Activated CD4-positive, CD25-positive, alpha-beta regulatory T cell treated with anti-CD3 and anti-CD28 coated beads, Interleukin-2, amount 50 U/mL, for 24 hours (primary cell): ENCODE measurements at regions not wholly inside any gene's neighbourhood (a gene's known extent, or its start where the extent isn't known, plus 50 kb on each side); places are given as distances from the start of the nearest gene placed in this dataset.
"Not testable (repeated sequence)": the region's sequence is repeated elsewhere in the genome, so short reads cannot be mapped to it uniquely, and the experiment has no call there.

Experiments
- ATAC-seq, 2 donors: fragments of 150-1000 bp; cut with Tn5 transposase; one replicate each; pipeline ENCODE4 v1.10.0; 2021; ENCODE audit warnings: mild to moderate bottlenecking in 1 of 2, moderate library complexity in 1 of 2

DNA sequence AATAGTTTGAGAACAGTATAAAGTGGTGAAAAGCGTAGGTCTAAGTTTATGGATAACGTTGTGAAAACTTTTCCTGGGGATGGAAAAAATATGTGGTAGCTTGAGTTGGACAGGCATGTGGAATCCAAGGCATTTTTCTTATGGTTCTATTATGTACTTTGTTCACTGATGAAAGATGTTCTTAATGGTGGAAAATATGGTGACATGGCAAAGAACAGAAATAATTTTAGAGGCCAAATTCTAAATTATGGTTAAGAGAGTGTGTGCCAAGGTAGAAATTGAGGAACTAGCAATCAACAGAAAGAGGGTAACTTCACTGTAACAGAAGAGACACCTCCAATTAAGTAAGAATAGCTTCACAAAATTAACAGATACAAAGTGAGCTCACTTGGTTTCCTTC is 427.8 kb downstream of the SLC6A15 start:
- ATAC-seq: no peak

DNA sequence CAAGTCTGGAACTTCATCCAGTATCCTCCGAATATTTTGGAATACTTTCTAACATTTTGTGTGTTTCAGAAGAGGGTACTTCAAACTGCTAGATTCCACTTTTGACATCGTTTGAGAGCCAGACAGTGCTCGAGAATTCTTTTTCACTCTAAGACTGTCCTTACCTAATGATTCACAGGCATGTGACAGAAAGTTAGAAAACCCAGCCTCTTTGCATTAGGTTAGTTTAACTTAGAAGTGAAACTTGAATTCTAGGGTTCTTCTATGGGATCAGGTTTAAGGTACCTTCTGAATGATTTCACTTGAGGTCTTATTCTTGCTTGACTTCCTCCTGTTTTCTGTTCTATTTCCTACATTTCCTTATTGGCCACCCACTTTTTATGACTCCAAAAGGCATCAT is 431.8 kb downstream of the SLC6A15 start:
- no peak for ATAC-seq

- no peak for ATAC-seq
Measured at GRCh38 chr12:84470361-84470760, 442.2 kb downstream of the SLC6A15 start.

GRCh38 chr12:84464616-84465015 is 448.0 kb downstream of the SLC6A15 start:
- ATAC-seq: no peak

DNA sequence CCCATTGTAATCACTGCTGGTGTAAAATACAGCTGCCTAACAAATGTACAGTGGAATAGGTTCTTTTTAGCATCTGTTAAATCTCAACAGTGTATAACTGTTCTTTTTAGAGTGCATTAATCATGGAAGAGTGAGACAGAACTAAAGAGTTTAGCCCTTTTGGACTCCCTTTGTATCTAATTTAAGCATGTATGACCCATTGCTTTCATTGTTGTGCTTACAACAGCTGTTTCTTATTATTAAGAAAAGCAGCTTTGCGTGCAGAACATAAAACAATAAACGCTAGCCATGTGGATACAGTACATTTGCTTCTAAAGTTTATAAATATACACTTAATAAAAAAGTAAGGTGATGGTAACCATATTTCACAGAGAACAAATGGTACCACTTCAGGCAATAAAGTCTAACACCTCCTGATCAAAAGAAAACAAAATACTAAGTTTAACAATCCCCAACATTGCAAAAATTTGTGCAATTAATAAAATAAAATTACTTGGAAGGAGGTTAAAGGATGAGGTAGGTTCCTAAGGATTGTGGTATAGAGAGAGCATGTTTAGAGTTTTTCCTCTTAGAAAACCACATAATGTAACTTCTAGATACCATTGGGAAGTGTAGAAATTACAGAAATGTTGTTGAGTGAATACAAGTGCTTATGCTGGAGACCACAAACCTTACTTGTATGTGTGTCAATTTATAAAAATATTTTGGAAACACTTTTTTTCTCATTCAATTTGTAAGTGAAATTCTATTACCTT is 448.7 kb downstream of the SLC6A15 start:
- no peak for ATAC-seq

- no peak for ATAC-seq
Measured at GRCh38 chr12:84455598-84455997, 457.0 kb downstream of the SLC6A15 start.

- not testable (repeated sequence) for ATAC-seq
Measured at GRCh38 chr12:84446478-84446877, 466.1 kb downstream of the SLC6A15 start.

GRCh38 chr12:84436134-84436533 is 476.5 kb downstream of the SLC6A15 start:
- no peak for ATAC-seq

DNA sequence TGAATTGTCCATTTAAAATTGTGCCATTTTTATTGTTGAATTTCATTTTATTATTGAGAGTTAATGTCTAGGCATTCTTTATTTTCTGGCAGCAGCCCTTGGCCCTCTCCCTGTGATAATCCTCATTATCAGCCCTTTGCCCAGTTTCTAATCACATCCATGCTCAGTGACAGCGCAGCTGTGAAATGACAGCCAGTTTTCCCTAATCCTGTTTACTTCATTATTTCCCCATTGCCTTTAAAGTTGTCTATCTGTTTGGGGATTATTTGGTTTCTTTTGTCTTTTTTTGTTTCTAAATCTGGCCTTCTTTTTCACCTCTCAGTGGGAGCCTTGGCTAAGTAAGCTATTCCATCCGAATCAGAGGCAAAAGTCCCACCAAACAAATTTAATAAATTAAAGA is 476.9 kb downstream of the SLC6A15 start:
- no peak for ATAC-seq

- ATAC-seq: no peak
Measured at GRCh38 chr12:84422340-84422739, 490.3 kb downstream of the SLC6A15 start.

DNA sequence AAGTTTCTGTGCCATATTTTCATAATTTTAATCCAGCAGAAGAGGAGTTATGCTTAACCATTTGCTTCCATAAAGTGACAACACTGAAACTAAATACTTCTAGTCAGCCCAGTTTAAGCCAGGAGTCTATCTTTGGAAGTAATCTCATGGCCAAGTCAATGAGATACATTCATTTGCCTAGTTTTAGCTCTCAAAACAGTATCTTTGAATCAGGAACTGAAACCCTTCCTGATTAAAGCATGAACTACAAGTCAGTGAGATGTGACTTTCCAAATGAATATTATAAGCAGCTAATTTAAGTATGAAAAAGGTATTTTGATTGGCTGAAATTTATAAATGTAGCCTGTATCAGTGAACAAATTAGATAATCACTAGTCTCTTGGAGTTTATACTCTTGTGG is 491.5 kb downstream of the SLC6A15 start:
- no peak for ATAC-seq

GRCh38 chr12:84416626-84417025 is 496.0 kb downstream of the SLC6A15 start:
- ATAC-seq: no peak

DNA sequence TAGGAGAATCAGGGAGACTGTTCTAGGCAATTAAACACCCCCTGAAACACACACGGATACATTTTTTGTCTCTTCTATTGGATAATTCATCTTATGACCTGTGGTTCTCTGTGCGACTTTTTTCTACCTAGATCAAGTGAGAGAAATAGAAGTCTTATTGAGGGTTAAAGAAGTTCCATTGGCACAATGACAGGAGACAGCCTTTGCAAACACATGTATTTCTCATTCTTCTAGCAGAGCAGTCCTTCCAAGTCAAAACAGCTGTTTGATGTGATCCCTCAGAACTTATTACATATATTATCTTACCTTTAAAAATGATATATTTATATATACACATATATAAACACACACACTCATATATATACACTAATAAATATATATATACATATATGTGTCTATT is 496.7 kb downstream of the SLC6A15 start:
- no peak for ATAC-seq

DNA sequence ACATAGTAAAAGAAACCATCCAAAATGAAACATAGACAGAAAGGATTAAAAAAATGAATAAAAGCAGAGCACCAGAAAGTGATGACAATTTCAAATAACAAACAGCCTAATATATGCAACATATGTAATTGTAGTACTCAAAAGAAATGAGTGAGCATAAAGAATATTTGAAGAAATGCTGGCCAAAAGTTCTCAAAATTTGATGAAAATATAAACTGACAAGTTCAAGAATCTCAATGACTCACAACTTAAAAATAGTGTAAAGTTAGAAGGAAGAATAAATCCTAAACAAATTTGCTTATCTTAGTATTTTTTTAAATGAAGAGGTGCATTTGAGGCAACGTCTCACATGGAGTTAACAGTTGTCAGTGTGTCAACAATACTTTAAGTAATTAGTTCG is 498.9 kb downstream of the SLC6A15 start:
- ATAC-seq: no peak

- ATAC-seq: no peak
Measured at GRCh38 chr12:84412226-84412625, 500.4 kb downstream of the SLC6A15 start.

GRCh38 chr12:84411031-84411430 is 501.6 kb downstream of the SLC6A15 start:
- no peak for ATAC-seq

DNA sequence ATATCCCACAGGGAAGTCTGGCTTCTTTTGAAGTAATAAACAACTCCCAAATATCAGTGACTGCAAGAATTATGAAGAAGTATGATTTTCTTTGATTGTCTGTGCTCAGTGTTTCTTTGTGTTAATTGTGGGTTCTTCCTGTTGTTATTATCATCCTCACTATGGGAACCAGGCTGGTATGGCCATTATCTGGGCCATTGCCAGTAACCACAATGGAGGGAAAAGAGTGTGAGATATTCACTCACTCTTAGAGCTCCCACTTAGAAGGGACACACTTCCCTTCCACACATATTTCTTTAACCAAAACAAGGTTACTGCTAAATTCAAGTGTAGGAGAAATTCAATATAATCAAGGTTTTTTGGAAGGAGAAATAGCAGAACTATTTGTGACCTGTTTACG is 503.7 kb downstream of the SLC6A15 start:
- no peak for ATAC-seq

GRCh38 chr12:84406720-84407119 is 505.9 kb downstream of the SLC6A15 start:
- not testable (repeated sequence) for ATAC-seq

GRCh38 chr12:84397846-84398245 is 514.8 kb downstream of the SLC6A15 start:
- ATAC-seq: no peak

DNA sequence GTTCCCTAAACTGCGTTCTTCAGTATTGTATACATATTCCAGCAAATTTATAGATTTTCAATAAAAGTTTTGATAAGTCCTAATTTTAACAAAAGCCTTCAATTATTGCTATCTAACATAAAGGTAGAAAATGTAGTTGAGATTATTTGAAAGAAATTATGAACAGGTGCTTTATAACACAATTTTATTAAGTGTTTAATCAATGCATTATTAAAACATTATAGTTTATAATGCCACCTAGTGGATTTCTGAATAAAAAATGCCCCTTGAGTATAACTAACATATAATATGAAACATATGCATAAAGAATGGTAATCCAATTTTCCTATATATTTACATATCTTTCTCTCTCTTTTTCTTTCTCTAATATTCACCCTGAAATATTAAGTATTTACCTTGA is 515.3 kb downstream of the SLC6A15 start:
- ATAC-seq: no peak

DNA sequence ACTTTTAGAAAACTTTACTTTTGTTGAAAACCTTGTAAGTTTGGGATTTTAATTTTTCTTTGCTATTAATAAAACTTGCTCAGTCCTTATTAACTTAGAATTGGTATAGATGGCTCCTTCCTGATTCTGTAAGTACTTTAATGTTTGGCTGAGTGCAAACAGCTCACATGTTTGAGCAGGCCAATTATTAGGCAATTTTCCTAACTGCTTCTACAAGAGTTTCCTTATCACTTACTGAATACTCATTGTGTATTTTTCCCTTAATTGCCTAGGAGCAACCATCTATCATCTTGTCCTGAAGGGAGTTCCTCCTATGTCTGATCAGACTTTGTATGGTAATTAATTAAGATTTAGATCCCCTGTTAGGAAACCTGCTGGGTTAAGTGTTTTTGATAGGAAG is 521.4 kb downstream of the SLC6A15 start:
- ATAC-seq: not testable (repeated sequence)

DNA sequence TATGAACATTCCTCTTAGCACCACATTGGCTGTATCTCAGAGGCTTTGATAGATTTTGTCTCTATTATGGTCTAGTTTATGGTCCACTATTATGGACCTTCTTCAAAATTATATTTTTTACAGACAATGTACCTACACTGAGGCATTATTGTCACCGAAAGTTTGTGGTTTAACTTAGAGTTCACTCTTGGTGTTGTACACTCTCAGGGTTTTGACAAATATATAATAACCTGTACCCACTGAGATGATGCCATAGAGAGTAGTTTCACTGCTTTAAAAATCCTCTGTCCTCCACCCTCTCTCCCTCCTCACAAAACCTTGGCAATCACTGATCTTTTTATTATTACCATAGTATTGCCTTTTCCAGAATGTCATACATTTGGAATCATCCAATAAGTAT is 528.2 kb downstream of the SLC6A15 start:
- no peak for ATAC-seq

DNA sequence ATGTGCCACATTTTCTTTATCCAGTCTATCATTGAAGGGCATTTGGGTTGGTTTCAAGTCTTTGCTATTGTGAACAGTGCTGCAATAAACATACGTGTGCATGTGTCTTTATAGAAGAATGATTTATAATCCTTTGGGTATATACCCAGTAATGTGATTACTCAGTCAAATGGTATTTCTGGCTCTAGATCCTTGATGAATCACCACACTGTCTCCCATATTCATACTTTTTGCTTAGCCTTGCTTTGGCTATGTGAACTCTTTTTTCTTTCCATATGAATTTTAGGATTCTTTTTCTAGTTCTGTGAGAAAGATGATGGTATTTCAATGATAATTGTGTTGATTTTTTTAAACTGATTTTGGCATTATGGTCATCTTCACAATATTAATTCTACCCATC is 530.1 kb downstream of the SLC6A15 start:
- ATAC-seq: not testable (repeated sequence)

DNA sequence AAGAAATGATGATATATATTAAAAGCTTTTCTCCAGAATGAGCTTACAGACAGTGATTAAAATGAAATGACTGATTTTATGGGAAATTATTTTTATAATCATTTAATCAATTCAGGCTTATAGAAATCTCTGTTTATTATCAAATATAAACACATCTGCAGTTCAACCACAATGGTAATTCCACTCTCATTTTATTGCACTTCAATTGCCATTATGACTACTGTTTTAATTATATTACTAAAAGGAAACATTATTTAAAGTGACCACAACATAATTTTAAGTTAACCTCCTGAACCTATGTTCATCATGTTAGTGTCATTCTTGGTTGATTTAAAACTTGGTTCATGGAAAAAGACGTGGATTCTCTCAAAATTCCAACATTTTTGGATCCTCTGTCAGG is 536.3 kb downstream of the SLC6A15 start:
- ATAC-seq: no peak
